ENCODE measurements at regions not wholly inside any gene's neighbourhood (a gene's known extent, or its start where the extent isn't known, plus 50 kb on each side); places are given as distances from the start of the nearest gene placed in this dataset.
"Not testable (repeated sequence)": the region's sequence is repeated elsewhere in the genome, so short reads cannot be mapped to it uniquely, and the experiment has no call there.

GRCh38 chr1:65119-65518, 386.4 kb downstream of the OR4F29 start, which contains the start of gene OR4F5:
- not testable (repeated sequence) for TF ChIP-seq CTCF (IDR thresholded peaks at IDR 0.05); CBX8 (IDR thresholded peaks at IDR 0.05); CHD4 (IDR thresholded peaks at IDR 0.05; ENCODE audit: borderline replicate concordance); KDM1A (IDR thresholded peaks at IDR 0.05; ENCODE audit: low read depth); POLR2A (IDR thresholded peaks at IDR 0.05; ENCODE audit: low read length); KDM5A (IDR thresholded peaks at IDR 0.05); CHD2 (IDR thresholded peaks at IDR 0.05; ENCODE audit: low read length, partially characterized antibody); ZNF302 (CRISPR knock-in tag; IDR thresholded peaks at IDR 0.05); MYC (IDR thresholded peaks at IDR 0.05; ENCODE audit: borderline replicate concordance, low read length)
- TF ChIP-seq, protein P1, sequence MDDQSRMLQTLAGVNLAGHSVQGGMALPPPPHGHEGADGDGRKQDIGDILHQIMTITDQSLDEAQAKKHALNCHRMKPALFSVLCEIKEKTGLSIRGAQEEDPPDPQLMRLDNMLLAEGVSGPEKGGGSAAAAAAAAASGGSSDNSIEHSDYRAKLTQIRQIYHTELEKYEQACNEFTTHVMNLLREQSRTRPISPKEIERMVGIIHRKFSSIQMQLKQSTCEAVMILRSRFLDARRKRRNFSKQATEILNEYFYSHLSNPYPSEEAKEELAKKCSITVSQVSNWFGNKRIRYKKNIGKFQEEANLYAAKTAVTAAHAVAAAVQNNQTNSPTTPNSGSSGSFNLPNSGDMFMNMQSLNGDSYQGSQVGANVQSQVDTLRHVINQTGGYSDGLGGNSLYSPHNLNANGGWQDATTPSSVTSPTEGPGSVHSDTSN (IDR thresholded peaks at IDR 0.05): not testable (repeated sequence)
- TF ChIP-seq, protein P2, sequence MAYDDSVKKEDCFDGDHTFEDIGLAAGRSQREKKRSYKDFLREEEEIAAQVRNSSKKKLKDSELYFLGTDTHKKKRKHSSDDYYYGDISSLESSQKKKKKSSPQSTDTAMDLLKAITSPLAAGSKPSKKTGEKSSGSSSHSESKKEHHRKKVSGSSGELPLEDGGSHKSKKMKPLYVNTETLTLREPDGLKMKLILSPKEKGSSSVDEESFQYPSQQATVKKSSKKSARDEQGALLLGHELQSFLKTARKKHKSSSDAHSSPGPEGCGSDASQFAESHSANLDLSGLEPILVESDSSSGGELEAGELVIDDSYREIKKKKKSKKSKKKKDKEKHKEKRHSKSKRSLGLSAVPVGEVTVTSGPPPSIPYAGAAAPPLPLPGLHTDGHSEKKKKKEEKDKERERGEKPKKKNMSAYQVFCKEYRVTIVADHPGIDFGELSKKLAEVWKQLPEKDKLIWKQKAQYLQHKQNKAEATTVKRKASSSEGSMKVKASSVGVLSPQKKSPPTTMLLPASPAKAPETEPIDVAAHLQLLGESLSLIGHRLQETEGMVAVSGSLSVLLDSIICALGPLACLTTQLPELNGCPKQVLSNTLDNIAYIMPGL (CRISPR knock-in tag; IDR thresholded peaks at IDR 0.05; ENCODE audit: borderline replicate concordance): not testable (repeated sequence)
